H9 (cell line): ENCODE measurements at regions not wholly inside any gene's neighbourhood (a gene's known extent, or its start where the extent isn't known, plus 50 kb on each side); places are given as distances from the start of the nearest gene placed in this dataset.

Experiments
- DNase-seq: peaks from one replicate; pipeline ENCODE4 v3.0.0-alpha.2; 2017
- H2AFZ ChIP-seq: one replicate; pipeline ENCODE4 v1.6.1; 2013; ENCODE audit warnings: mild to moderate bottlenecking, low read length, control low read depth, moderate library complexity
- H2AK5ac ChIP-seq: 2 replicates; pipeline ENCODE4 v1.6.1; 2013; ENCODE audit warnings: low read length, control low read depth, mixed read lengths; ENCODE audit not compliant: insufficient read length
- H2BK120ac ChIP-seq: one replicate; pipeline ENCODE4 v1.6.1; 2013; ENCODE audit warnings: low read depth, mild to moderate bottlenecking, low read length, control low read depth, inconsistent platforms; ENCODE audit not compliant: poor library complexity, severe bottlenecking
- H2BK12ac ChIP-seq: 2 replicates; pipeline ENCODE4 v1.6.1; 2013; ENCODE audit warnings: low read length, control low read depth, mixed read lengths, low read depth; ENCODE audit not compliant: insufficient read length
- H2BK15ac ChIP-seq: 2 replicates; pipeline ENCODE4 v1.6.1; 2013; ENCODE audit warnings: low read depth, low read length, control low read depth
- H2BK20ac ChIP-seq: one replicate; pipeline ENCODE4 v1.6.1; 2013; ENCODE audit warnings: low read depth, mild to moderate bottlenecking, low read length, control low read depth, inconsistent platforms; ENCODE audit not compliant: poor library complexity, severe bottlenecking
- H2BK5ac ChIP-seq: 2 replicates; pipeline ENCODE4 v1.6.1; 2013; ENCODE audit warnings: low read length, control low read depth, mixed read lengths; ENCODE audit not compliant: insufficient read length
- H3K14ac ChIP-seq: 2 replicates; pipeline ENCODE4 v1.6.1; 2013; ENCODE audit warnings: low read length, control low read depth; ENCODE audit not compliant: insufficient read depth
- H3K18ac ChIP-seq: 2 replicates; pipeline ENCODE4 v1.6.1; 2013; ENCODE audit warnings: low read depth, mild to moderate bottlenecking, mixed read lengths, low read length, control low read depth; ENCODE audit not compliant: insufficient read length
- H3K23ac ChIP-seq: 2 replicates; pipeline ENCODE4 v1.6.1; 2013; ENCODE audit warnings: low read length, control low read depth, mixed read lengths, low read depth; ENCODE audit not compliant: insufficient read length
- H3K23me2 ChIP-seq: 2 replicates; pipeline ENCODE4 v1.6.1; 2013; ENCODE audit warnings: low read depth, mild to moderate bottlenecking, mixed read lengths, low read length, control low read depth; ENCODE audit not compliant: insufficient read length, poor library complexity, severe bottlenecking
- H3K27ac ChIP-seq: 2 replicates; pipeline ENCODE4 v1.5.1; 2013; ENCODE audit warnings: low read length, control low read depth, mixed read lengths, low read depth; ENCODE audit not compliant: insufficient read length
- H3K27me3 ChIP-seq: 2 replicates; pipeline ENCODE4 v1.6.1; 2013; ENCODE audit warnings: low read length, control low read depth, inconsistent platforms; ENCODE audit not compliant: insufficient read depth
- H3K4ac ChIP-seq: 2 replicates; pipeline ENCODE4 v1.6.1; 2013; ENCODE audit warnings: low read depth, mild to moderate bottlenecking, control low read depth, inconsistent platforms, low read length, moderate library complexity
- H3K4me1 ChIP-seq: 2 replicates; pipeline ENCODE4 v1.6.1; 2013; ENCODE audit warnings: low read length, control low read depth, inconsistent platforms; ENCODE audit not compliant: insufficient read depth
- H3K4me2 ChIP-seq: 2 replicates; pipeline ENCODE4 v1.6.1; 2013; ENCODE audit warnings: low read length, control low read depth, mixed read lengths; ENCODE audit not compliant: insufficient read length, insufficient read depth
- H3K56ac ChIP-seq: 2 replicates; pipeline ENCODE4 v1.6.1; 2013; ENCODE audit warnings: low read depth, mild to moderate bottlenecking, mixed read lengths, low read length, control low read depth; ENCODE audit not compliant: insufficient read length
- H3K79me1 ChIP-seq: 2 replicates; pipeline ENCODE4 v1.6.1; 2013; ENCODE audit warnings: low read depth, mild to moderate bottlenecking, moderate library complexity, low read length, control low read depth, inconsistent platforms; ENCODE audit not compliant: insufficient read depth, poor library complexity, severe bottlenecking
- H3K79me2 ChIP-seq: 2 replicates; pipeline ENCODE4 v1.6.1; 2013; ENCODE audit warnings: low read length, control low read depth, inconsistent platforms; ENCODE audit not compliant: insufficient read depth
- H3K9ac ChIP-seq: 2 replicates; pipeline ENCODE4 v1.6.1; 2013; ENCODE audit warnings: low read length, control low read depth, mixed read lengths; ENCODE audit not compliant: insufficient read length; ENCODE audit errors: extremely low read depth
- H3K9me3 ChIP-seq: one replicate; pipeline ENCODE4 v1.6.1; 2013; ENCODE audit warnings: low read depth, low read length, inconsistent platforms; ENCODE audit not compliant: control insufficient read depth
- H3T11ph ChIP-seq: one replicate; pipeline ENCODE4 v1.6.1; 2013; ENCODE audit warnings: mild to moderate bottlenecking, low read length, control low read depth, inconsistent platforms
- H4K20me1 ChIP-seq: one replicate; pipeline ENCODE4 v1.6.1; 2013; ENCODE audit not compliant: control insufficient read depth, insufficient read length, insufficient read depth
- H4K5ac ChIP-seq: 2 replicates; pipeline ENCODE4 v1.6.1; 2013; ENCODE audit warnings: low read depth, mild to moderate bottlenecking, mixed read lengths, low read length, control low read depth; ENCODE audit not compliant: insufficient read length
- H4K8ac ChIP-seq: replicated peaks from 2 replicates; pipeline ENCODE4 v1.6.1; 2013; ENCODE audit warnings: low read length, control low read depth, mixed read lengths, low read depth; ENCODE audit not compliant: insufficient read length
- H4K91ac ChIP-seq: 2 replicates; pipeline ENCODE4 v1.6.1; 2013; ENCODE audit warnings: low read depth, mild to moderate bottlenecking, moderate library complexity, mixed read lengths, low read length, control low read depth; ENCODE audit not compliant: insufficient read length
- H3K27ac Mint-ChIP-seq, 3 experiments: 2 replicates in 2 of 3; 3 replicates in 1 of 3; pipeline ENCODE4 v1.8.0; 2020 to 2021; ENCODE audit warnings: mixed read lengths in 3 of 3, mild to moderate bottlenecking in 1 of 3, moderate library complexity in 1 of 3
- H3K27me3 Mint-ChIP-seq: 2 replicates; pipeline ENCODE4 v1.8.0; 2021; ENCODE audit warnings: low read depth, mild to moderate bottlenecking, moderate library complexity, mixed read lengths
- H3K36me3 Mint-ChIP-seq, 3 experiments: 2 replicates in 2 of 3; 3 replicates in 1 of 3; pipeline ENCODE4 v1.8.0; 2020 to 2021; ENCODE audit warnings: low read depth in 3 of 3, mixed read lengths in 3 of 3; ENCODE audit not compliant: insufficient read depth in 1 of 3
- H3K4me1 Mint-ChIP-seq, 2 experiments: 2 replicates each; pipeline ENCODE4 v1.8.0; 2020; ENCODE audit warnings: mixed read lengths in 2 of 2
- H3K4me3 Mint-ChIP-seq, 2 experiments: 2 replicates in 1 of 2; 3 replicates in 1 of 2; pipeline ENCODE4 v1.8.0; 2020 to 2021; ENCODE audit warnings: mild to moderate bottlenecking in 2 of 2, mixed read lengths in 2 of 2, moderate library complexity in 1 of 2
- H3K9me3 Mint-ChIP-seq, 2 experiments: 2 replicates in 1 of 2; 3 replicates in 1 of 2; pipeline ENCODE4 v1.8.0; 2020; ENCODE audit warnings: mild to moderate bottlenecking in 2 of 2, mixed read lengths in 2 of 2, moderate library complexity in 1 of 2
- CTCF ChIP-seq: fragments of 200-600 bp; sonication (generic); conservative IDR thresholded peaks from 3 replicates; pipeline ENCODE4 v1.8.0; 2021; ENCODE audit warnings: antibody characterized with exemption, mild to moderate bottlenecking
- WGBS: extraction: QIAGEN DNeasy Blood & Tissue Kit; methylation state at CpG from one replicate; pipeline ENCODE4 v1.1.7; 2013; ENCODE audit warnings: missing lambda C conversion rate, low lambda C conversion rate, mixed read lengths; ENCODE audit not compliant: insufficient read length; ENCODE audit errors: extremely low coverage; 5-methylcytosine and 5-hydroxymethylcytosine counted together

GRCh38 chr9:129478961-129479630 lies 141.8 kb downstream of the C9orf50 start:
- H2BK120ac ChIP-seq = no peak overlapping the region
- H3K18ac ChIP-seq = no peak overlapping the region
- H3K79me1 ChIP-seq = no peaks in the 10 kb centered on the region
- H2AK5ac ChIP-seq = no peak overlapping the region
- no peak overlapping the region for H4K5ac ChIP-seq
- peaks cover 25 to 29% of the 10 kb centered on the region in 2 experiments for H3K4me1 Mint-ChIP-seq
- no peaks in the 10 kb centered on the region for H3K9me3 ChIP-seq
- H3K27me3 Mint-ChIP-seq = peaks cover 68% of the 10 kb centered on the region
- H3K4me3 Mint-ChIP-seq = no peak overlapping the region
- TF ChIP-seq CTCF = no peak
- no peaks in the 10 kb centered on the region for H4K20me1 ChIP-seq
- no peak overlapping the region for H3K23ac ChIP-seq
- no peak overlapping the region for H2BK15ac ChIP-seq
- no peaks in the 10 kb centered on the region for H3K4me1 ChIP-seq
- no peak overlapping the region for H2BK5ac ChIP-seq
- H2BK20ac ChIP-seq = no peak overlapping the region
- DNase-seq = no peak
- WGBS = no CpG with 5 or more reads among the region's 13 CpGs
- peaks cover 15% of the 10 kb centered on the region for H3K23me2 ChIP-seq
- no peak overlapping the region for H3K4me2 ChIP-seq
- peaks cover 9% of the 10 kb centered on the region; the same call in 1 of the 2 replicates for H3K27me3 ChIP-seq
- no peak overlapping the region for H3K56ac ChIP-seq
- H2BK12ac ChIP-seq = no peak overlapping the region
- no peak overlapping the region for H3K14ac ChIP-seq
- H2AFZ ChIP-seq = no peak overlapping the region
- no peak overlapping the region for H3K4ac ChIP-seq
- H4K91ac ChIP-seq = no peak overlapping the region
- H3K79me2 ChIP-seq = no peaks in the 10 kb centered on the region
- H3K9me3 Mint-ChIP-seq = peaks cover 2% of the 10 kb centered on the region in 2 experiments; a peak in 3 of 5 replicates
- no peak overlapping the region for H3K27ac Mint-ChIP-seq
- H3K36me3 Mint-ChIP-seq = peaks cover 0 to 3% (median 0%) of the 10 kb centered on the region in 3 experiments; a peak in 2 of 7 replicates
- no peak overlapping the region for H3K9ac ChIP-seq
- no peak overlapping the region for H4K8ac ChIP-seq
- no peak overlapping the region for H3T11ph ChIP-seq
- H3K27ac ChIP-seq = no peak overlapping the region
